GM12872 (cell line): ENCODE measurements at regions not wholly inside any gene's neighbourhood (a gene's known extent, or its start where the extent isn't known, plus 50 kb on each side); places are given as distances from the start of the nearest gene placed in this dataset.

Experiments
- CTCF ChIP-seq: IDR thresholded peaks from 3 replicates; pipeline ENCODE4 v1.5.1; 2011; ENCODE audit warnings: low read depth, mild to moderate bottlenecking, low read length, moderate library complexity; ENCODE audit not compliant: insufficient read depth

- TF ChIP-seq CTCF: no peak
Observed at GRCh38 chr7:41007351-41007751, 695.5 kb downstream of the INHBA start.

- no peak for TF ChIP-seq CTCF
Observed at GRCh38 chr7:41006306-41006995, 696.4 kb downstream of the INHBA start.

GRCh38 chr7:41005374-41005901 lies 697.5 kb downstream of the INHBA start:
- TF ChIP-seq CTCF: no peak

- no peak for TF ChIP-seq CTCF
Observed at GRCh38 chr7:41003977-41004376, 698.9 kb downstream of the INHBA start.

GRCh38 chr7:41003611-41003940 lies 699.3 kb downstream of the INHBA start:
- no peak for TF ChIP-seq CTCF

GRCh38 chr7:41002741-41003610 lies 699.9 kb downstream of the INHBA start:
- peak; percentile 72 for TF ChIP-seq CTCF

- no peak for TF ChIP-seq CTCF
Observed at GRCh38 chr7:41000042-41000441, 702.8 kb downstream of the INHBA start.
